ENCODE measurements at regions not wholly inside any gene's neighbourhood (a gene's known extent, or its start where the extent isn't known, plus 50 kb on each side); places are given as distances from the start of the nearest gene placed in this dataset.

GRCh38 chr3:71893122-71893521, 108.2 kb upstream of the PROK2 start:
- no TSS peak for BruUV-seq (replicated peaks)
- H4K20me1 ChIP-seq (replicated peaks; ENCODE audit: control insufficient read depth, extremely low read depth, insufficient read depth, low read length) = no peaks in the 10 kb centered on the region
- dilution Hi-C loops (cut with MboI; ENCODE audit: extremely low pct_ligation_motif_present, low sequenced_read_pairs) = no loop called here
- no peaks in the 10 kb centered on the region for H3K79me2 ChIP-seq (ENCODE audit: control insufficient read depth, insufficient read depth, low read length)
- no peak overlapping the region for H2AFZ ChIP-seq (ENCODE audit: low read depth, low read length)
- intact Hi-C loops (cut with micrococcal nuclease) = no loop called here
- no peak overlapping the region for H3K27ac ChIP-seq (ENCODE audit: insufficient read depth, low read depth, low read length)
- no peak overlapping the region for H3K9ac ChIP-seq (replicated peaks; ENCODE audit: extremely low read depth, insufficient read depth, low read length)
- no peak for FAIRE-seq
- no peaks in the 10 kb centered on the region for H3K27me3 ChIP-seq (ENCODE audit: control insufficient read depth in 2 of 2, insufficient read depth in 2 of 2, low read length in 2 of 2)
- CTCF ChIA-PET = no interaction called here
- DNase-seq (ENCODE audit: low read depth, low spot score) = no peak
- H3K9me3 ChIP-seq (replicated peaks; ENCODE audit: control insufficient read depth, insufficient read depth, low read length) = no peaks in the 10 kb centered on the region
- H3K4me1 ChIP-seq (ENCODE audit: control insufficient read depth, extremely low read depth, insufficient read depth, low read length) = no peaks in the 10 kb centered on the region
- no peaks in the 10 kb centered on the region for H3K9me1 ChIP-seq (replicated peaks; ENCODE audit: control insufficient read depth, extremely low read depth, insufficient read depth, low read length)
- H3K36me3 ChIP-seq (ENCODE audit: control insufficient read depth in 2 of 2, extremely low read depth in 1 of 2, insufficient read depth in 2 of 2, low read length in 2 of 2) = no peaks in the 10 kb centered on the region
- H3K4me3 ChIP-seq (replicated peaks in 1 of 3; ENCODE audit: insufficient read depth in 1 of 3, low read depth in 1 of 3, low read length in 3 of 3) = no peak overlapping the region
- H3K4me2 ChIP-seq (ENCODE audit: insufficient read depth, low read length) = no peak overlapping the region
- TF ChIP-seq EZH2 (IDR thresholded peaks at IDR 0.05; ENCODE audit: borderline replicate concordance, low read depth, low read length, severe bottlenecking) (no peak), POLR2AphosphoS5 (IDR thresholded peaks at IDR 0.05; ENCODE audit: insufficient read depth, low read depth, low read length) (no peak), MYC (IDR thresholded peaks at IDR 0.05; ENCODE audit: low read depth, low read length) (no peak), MAX (IDR thresholded peaks at IDR 0.05; ENCODE audit: insufficient read depth, insufficient read length) (no peak), CTCF (IDR thresholded peaks at IDR 0.05; ENCODE audit: extremely low read depth in 1 of 2, insufficient read depth in 1 of 2, low read depth in 1 of 2, low read length in 2 of 2) (no peak), POLR2A (IDR thresholded peaks at IDR 0.05; ENCODE audit: low read depth, low read length) (no peak), FOS (IDR thresholded peaks at IDR 0.05; ENCODE audit: borderline replicate concordance, insufficient read depth, low read length) (no peak), JUN (IDR thresholded peaks at IDR 0.05; ENCODE audit: borderline replicate concordance, insufficient read depth, insufficient read length, low read depth) (no peak), GATA2 (IDR thresholded peaks at IDR 0.05; ENCODE audit: insufficient read depth, insufficient read length, low read depth, low read length) (no peak)
- POLR2A ChIA-PET = no interaction called here

Measured in endothelial cell of umbilical vein (primary cell).